Osteoblast (primary cell): ENCODE measurements at regions not wholly inside any gene's neighbourhood (a gene's known extent, or its start where the extent isn't known, plus 50 kb on each side); places are given as distances from the start of the nearest gene placed in this dataset.
A peak's percentile ranks its signal among the peaks of the same experiment; 100 is the strongest.

Source experiments
- DNase-seq: peaks from one replicate; pipeline ENCODE4 v3.0.0; 2011; ENCODE audit warnings: low spot score, mixed read lengths; ENCODE audit not compliant: insufficient read length; ENCODE audit errors: missing footprints
- H2AFZ ChIP-seq: 2 replicates; pipeline ENCODE4 v1.6.0; 2011; ENCODE audit warnings: mild to moderate bottlenecking, low read length
- H3K27ac ChIP-seq: 2 replicates; pipeline ENCODE4 v1.5.1; 2011; ENCODE audit warnings: mild to moderate bottlenecking, low read depth, low read length, moderate library complexity
- H3K27me3 ChIP-seq: 2 replicates; pipeline ENCODE4 v1.6.0; 2012; ENCODE audit warnings: mild to moderate bottlenecking, control low read depth, inconsistent platforms, low read length, moderate library complexity; ENCODE audit not compliant: insufficient read depth
- H3K36me3 ChIP-seq: 2 replicates; pipeline ENCODE4 v1.5.1; 2011; ENCODE audit warnings: mild to moderate bottlenecking, low read length, control low read depth, moderate library complexity; ENCODE audit not compliant: insufficient read depth
- H3K4me1 ChIP-seq: 2 replicates; pipeline ENCODE4 v1.5.1; 2011; ENCODE audit warnings: mild to moderate bottlenecking, low read length, control low read depth, moderate library complexity; ENCODE audit not compliant: insufficient read depth
- H3K4me2 ChIP-seq: 2 replicates; pipeline ENCODE4 v1.6.0; 2011; ENCODE audit warnings: mild to moderate bottlenecking, low read length; ENCODE audit not compliant: insufficient read depth
- H3K4me3 ChIP-seq: fragments of 200-600 bp; sonication (generic); 3 replicates; pipeline ENCODE4 v1.5.1; 2012; ENCODE audit warnings: mild to moderate bottlenecking, low read length, inconsistent platforms; ENCODE audit not compliant: insufficient read depth
- H3K79me2 ChIP-seq: 2 replicates; pipeline ENCODE4 v1.6.0; 2012; ENCODE audit warnings: mild to moderate bottlenecking, low read length, control low read depth, inconsistent platforms; ENCODE audit not compliant: insufficient read depth
- H3K9me3 ChIP-seq: 2 replicates; pipeline ENCODE4 v1.5.1; 2011; ENCODE audit warnings: low read depth, low read length, control low read depth
- H4K20me1 ChIP-seq: 2 replicates; pipeline ENCODE4 v1.6.0; 2012; ENCODE audit warnings: mild to moderate bottlenecking, low read length, control low read depth; ENCODE audit not compliant: insufficient read depth
- CTCF ChIP-seq: IDR thresholded peaks from 2 replicates; pipeline ENCODE4 v1.5.1; 2011; ENCODE audit warnings: mild to moderate bottlenecking, low read depth, low read length, moderate library complexity; ENCODE audit errors: extremely low read depth

DNA sequence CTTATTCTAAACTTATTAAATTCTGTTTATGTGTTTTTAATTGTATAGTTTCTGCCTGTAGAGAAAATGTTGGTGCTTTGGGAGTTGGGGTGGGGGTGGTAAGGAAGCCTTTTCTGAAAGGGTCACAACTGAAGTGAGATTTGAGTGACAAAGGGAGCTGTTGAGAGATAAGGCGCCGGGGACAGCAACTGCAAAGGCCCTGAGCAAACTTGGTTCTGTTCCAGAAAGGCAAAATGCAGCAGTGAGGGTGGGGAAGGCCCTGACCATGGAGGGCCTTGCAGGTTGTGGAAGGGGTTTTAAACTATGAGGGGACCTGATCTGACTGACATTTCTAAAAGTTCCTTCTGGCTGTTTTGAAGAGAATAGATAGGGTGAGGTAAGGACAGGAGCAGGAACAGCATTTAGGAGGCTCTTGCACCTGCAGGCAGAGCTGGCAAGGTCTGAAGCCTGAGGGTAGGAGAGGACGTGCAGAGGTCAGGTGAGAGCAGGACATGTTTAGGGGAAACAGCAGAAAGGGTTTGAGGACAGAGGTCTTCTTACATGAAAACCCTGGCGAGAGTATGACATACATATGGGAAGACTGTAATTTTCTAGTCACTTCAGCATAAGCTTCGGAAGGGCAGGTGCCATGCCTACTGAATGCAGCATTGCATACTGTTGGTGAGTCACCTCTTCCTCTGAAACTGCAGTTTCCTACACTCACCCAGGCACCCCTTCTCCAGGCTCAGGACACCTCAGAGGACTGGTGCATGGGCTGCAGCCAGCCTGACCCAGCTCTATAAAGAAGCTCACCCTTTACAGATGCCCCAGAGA is 190.7 kb downstream of the SNX19 start:
- no peak overlapping the region for H3K27ac ChIP-seq
- H3K4me3 ChIP-seq, result no peak overlapping the region
- H3K27me3 ChIP-seq, result peaks cover 14% of the 10 kb centered on the region
- no peaks in the 10 kb centered on the region for H3K79me2 ChIP-seq
- no peak overlapping the region for H2AFZ ChIP-seq
- H3K36me3 ChIP-seq, result no peaks in the 10 kb centered on the region
- H3K4me2 ChIP-seq, result no peak overlapping the region
- peaks cover 4% of the 10 kb centered on the region for H3K9me3 ChIP-seq
- H4K20me1 ChIP-seq, result no peaks in the 10 kb centered on the region
- no peak for TF ChIP-seq CTCF
- DNase-seq, result no peak
- peaks cover 17% of the 10 kb centered on the region for H3K4me1 ChIP-seq

- DNase-seq, result peak; percentile 86
- peaks cover 4% of the 10 kb centered on the region for H3K9me3 ChIP-seq
- H3K79me2 ChIP-seq, result no peaks in the 10 kb centered on the region
- no peak for TF ChIP-seq CTCF
- H3K4me2 ChIP-seq, result no peak overlapping the region
- peaks cover 15% of the 10 kb centered on the region for H3K4me1 ChIP-seq
- no peak overlapping the region for H2AFZ ChIP-seq
- no peak overlapping the region for H3K4me3 ChIP-seq
- H3K27ac ChIP-seq, result no peak overlapping the region
- no peaks in the 10 kb centered on the region for H4K20me1 ChIP-seq
- no peaks in the 10 kb centered on the region for H3K36me3 ChIP-seq
- H3K27me3 ChIP-seq, result peaks cover 14% of the 10 kb centered on the region
Measured at GRCh38 chr11:130726234-130727037, 189.8 kb downstream of the SNX19 start.

- Histone ChIP-seq H2AFZ (peak overlapping the region; percentile 40), H3K4me3 (no peak overlapping the region), H3K4me1 (peaks cover 9% of the 10 kb centered on the region), H3K36me3 (no peaks in the 10 kb centered on the region), H4K20me1 (no peaks in the 10 kb centered on the region), H3K79me2 (no peaks in the 10 kb centered on the region), H3K27ac (no peak overlapping the region), H3K4me2 (no peak overlapping the region), H3K9me3 (peaks cover 4% of the 10 kb centered on the region), H3K27me3 (peaks cover 14% of the 10 kb centered on the region)
- no peak for DNase-seq
- no peak for TF ChIP-seq CTCF
Measured at GRCh38 chr11:130727157-130728119, 188.8 kb downstream of the SNX19 start.
